ENCODE measurements at regions not wholly inside any gene's neighbourhood (a gene's known extent, or its start where the extent isn't known, plus 50 kb on each side); places are given as distances from the start of the nearest gene placed in this dataset.

GRCh38 chr7:47672271-47672791 is 90.4 kb upstream of the TNS3 start:
- Mint-ChIP-seq H3K27me3 (ENCODE audit: unreplicated experiment) (no peaks in the 10 kb centered on the region), H3K4me3 (ENCODE audit: unreplicated experiment) (no peak overlapping the region), H3K4me1 (ENCODE audit: unreplicated experiment) (no peaks in the 10 kb centered on the region), H3K9me3 (ENCODE audit: unreplicated experiment) (no peaks in the 10 kb centered on the region), H3K36me3 (ENCODE audit: low read depth, unreplicated experiment) (no peaks in the 10 kb centered on the region), H3K27ac (ENCODE audit: unreplicated experiment) (no peak overlapping the region)
- no peak for DNase-seq (ENCODE audit: low spot score)
- no peak for TF ChIP-seq CTCF (IDR thresholded peaks at IDR 0.05; ENCODE audit: unreplicated experiment)

GRCh38 chr7:47671358-47671757 is 89.4 kb upstream of the TNS3 start:
- Mint-ChIP-seq H3K27ac (ENCODE audit: unreplicated experiment) (no peak overlapping the region), H3K4me1 (ENCODE audit: unreplicated experiment) (no peaks in the 10 kb centered on the region), H3K4me3 (ENCODE audit: unreplicated experiment) (no peak overlapping the region), H3K27me3 (ENCODE audit: unreplicated experiment) (no peaks in the 10 kb centered on the region), H3K36me3 (ENCODE audit: low read depth, unreplicated experiment) (no peaks in the 10 kb centered on the region), H3K9me3 (ENCODE audit: unreplicated experiment) (no peaks in the 10 kb centered on the region)
- DNase-seq (ENCODE audit: low spot score): no peak
- TF ChIP-seq CTCF (IDR thresholded peaks at IDR 0.05; ENCODE audit: unreplicated experiment): no peak

GRCh38 chr7:47670729-47671128 is 88.8 kb upstream of the TNS3 start:
- no peaks in the 10 kb centered on the region for H3K9me3 Mint-ChIP-seq (ENCODE audit: unreplicated experiment)
- no peak overlapping the region for H3K4me3 Mint-ChIP-seq (ENCODE audit: unreplicated experiment)
- no peak for DNase-seq (ENCODE audit: low spot score)
- H3K27ac Mint-ChIP-seq (ENCODE audit: unreplicated experiment): no peak overlapping the region
- no peaks in the 10 kb centered on the region for H3K36me3 Mint-ChIP-seq (ENCODE audit: low read depth, unreplicated experiment)
- H3K4me1 Mint-ChIP-seq (ENCODE audit: unreplicated experiment): peaks cover 1% of the 10 kb centered on the region
- TF ChIP-seq CTCF (IDR thresholded peaks at IDR 0.05; ENCODE audit: unreplicated experiment): no peak
- H3K27me3 Mint-ChIP-seq (ENCODE audit: unreplicated experiment): peaks cover under 1% of the 10 kb centered on the region

GRCh38 chr7:47669901-47670384 is 88.0 kb upstream of the TNS3 start:
- Mint-ChIP-seq H3K27ac (ENCODE audit: unreplicated experiment) (no peak overlapping the region), H3K9me3 (ENCODE audit: unreplicated experiment) (no peaks in the 10 kb centered on the region), H3K4me3 (ENCODE audit: unreplicated experiment) (no peak overlapping the region), H3K27me3 (ENCODE audit: unreplicated experiment) (peaks cover 3% of the 10 kb centered on the region), H3K36me3 (ENCODE audit: low read depth, unreplicated experiment) (no peaks in the 10 kb centered on the region), H3K4me1 (ENCODE audit: unreplicated experiment) (peaks cover 2% of the 10 kb centered on the region)
- TF ChIP-seq CTCF (IDR thresholded peaks at IDR 0.05; ENCODE audit: unreplicated experiment): no peak
- no peak for DNase-seq (ENCODE audit: low spot score)

GRCh38 chr7:47669178-47669891 is 87.4 kb upstream of the TNS3 start:
- no peak overlapping the region for H3K27ac Mint-ChIP-seq (ENCODE audit: unreplicated experiment)
- H3K9me3 Mint-ChIP-seq (ENCODE audit: unreplicated experiment): no peaks in the 10 kb centered on the region
- no peaks in the 10 kb centered on the region for H3K36me3 Mint-ChIP-seq (ENCODE audit: low read depth, unreplicated experiment)
- H3K27me3 Mint-ChIP-seq (ENCODE audit: unreplicated experiment): peaks cover 3% of the 10 kb centered on the region
- TF ChIP-seq CTCF (IDR thresholded peaks at IDR 0.05; ENCODE audit: unreplicated experiment): no peak
- no peak overlapping the region for H3K4me3 Mint-ChIP-seq (ENCODE audit: unreplicated experiment)
- DNase-seq (ENCODE audit: low spot score): no peak
- H3K4me1 Mint-ChIP-seq (ENCODE audit: unreplicated experiment): peaks cover 5% of the 10 kb centered on the region

Measured in endothelial cell (in vitro differentiated cells).